NOMO-1 treated with dmso at 0.1 percent for 144 hours (cell line): ENCODE measurements at regions not wholly inside any gene's neighbourhood (a gene's known extent, or its start where the extent isn't known, plus 50 kb on each side); places are given as distances from the start of the nearest gene placed in this dataset.

Source experiments
- DNase-seq: peaks from one replicate; lab custom pipeline; 2025; ENCODE audit not compliant: unreplicated experiment; lab: John Stamatoyannopoulos, UW

GRCh38 chr20:51220293-51220706, 197.4 kb upstream of the KCNG1 start:
- no peak for DNase-seq

GRCh38 chr20:51219544-51219943, 196.6 kb upstream of the KCNG1 start:
- no peak for DNase-seq

GRCh38 chr20:51218603-51219002, 195.7 kb upstream of the KCNG1 start:
- no peak for DNase-seq

DNA sequence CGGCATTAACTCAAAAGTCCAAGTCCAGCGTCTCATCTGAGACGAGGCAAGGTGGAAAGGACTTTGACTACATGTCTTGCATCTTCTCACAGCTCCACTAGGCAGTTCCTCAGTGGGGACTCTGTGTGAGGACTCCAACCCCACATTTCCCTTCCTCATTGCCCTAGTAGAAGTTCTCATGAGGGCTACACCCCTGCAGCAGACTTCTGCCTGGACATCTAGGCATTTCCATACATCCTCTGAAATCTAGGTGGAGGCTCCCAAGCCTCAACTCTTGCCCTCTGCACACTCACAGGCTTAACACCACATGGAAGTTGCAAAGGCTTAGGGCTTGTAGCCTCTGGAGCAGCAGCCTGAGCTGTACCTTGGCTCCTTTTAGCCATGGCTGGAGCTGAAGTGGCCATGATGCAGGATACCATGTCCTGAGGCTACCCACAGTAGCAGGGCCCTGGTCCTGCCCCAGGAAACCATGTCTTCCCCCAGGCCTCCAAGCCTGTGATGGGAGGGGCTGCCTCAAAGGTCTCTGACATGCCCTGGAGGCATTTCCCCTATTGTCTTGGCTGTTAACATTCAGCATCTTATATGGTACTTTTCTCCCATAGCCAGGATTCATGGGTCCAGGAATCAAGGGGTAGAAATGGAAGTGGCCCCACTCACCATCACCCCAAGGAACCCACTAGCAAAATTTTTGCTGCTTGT, 194.6 kb upstream of the KCNG1 start:
- no peak for DNase-seq

DNA sequence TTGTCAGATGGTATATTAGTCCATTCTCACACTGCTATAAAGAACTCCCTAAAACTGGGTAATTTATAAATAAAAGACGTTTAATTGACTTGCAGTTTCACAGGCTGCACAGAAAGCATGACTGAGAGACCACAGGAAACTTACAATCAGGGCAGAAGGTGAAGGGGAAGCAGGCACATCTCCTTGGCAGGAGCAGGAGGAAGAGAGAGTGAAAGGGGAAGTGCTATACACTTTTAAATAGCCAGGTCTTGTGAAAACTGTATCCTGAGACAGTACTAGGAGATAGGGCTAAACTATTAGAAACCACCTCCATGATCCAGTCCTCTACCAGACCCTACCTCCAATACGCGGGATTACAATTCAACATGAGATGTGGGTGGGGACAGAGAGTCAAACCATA, 193.9 kb upstream of the KCNG1 start:
- peak; percentile 42 for DNase-seq

- no peak for DNase-seq
Observed at GRCh38 chr20:51212816-51213215, 189.9 kb upstream of the KCNG1 start.

DNA sequence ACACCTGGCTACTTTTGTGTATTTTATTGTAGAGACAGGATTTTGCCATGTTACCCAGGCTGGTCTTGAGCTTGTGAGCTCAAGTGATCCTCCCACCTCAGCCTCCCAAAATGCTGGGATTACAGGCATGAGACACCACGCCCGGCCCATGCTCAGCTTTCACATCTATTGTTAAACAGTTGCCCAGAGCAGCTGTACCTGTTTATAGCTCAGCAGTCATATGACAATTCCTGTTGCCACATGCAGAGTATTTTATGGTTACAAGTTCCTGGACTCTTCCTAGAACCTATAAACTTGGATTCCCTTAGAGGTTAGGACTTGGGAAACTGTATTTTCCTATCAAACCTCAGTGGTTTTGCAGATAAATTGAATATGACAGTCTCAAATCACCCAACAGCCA, 188.3 kb upstream of the KCNG1 start:
- DNase-seq: no peak

DNA sequence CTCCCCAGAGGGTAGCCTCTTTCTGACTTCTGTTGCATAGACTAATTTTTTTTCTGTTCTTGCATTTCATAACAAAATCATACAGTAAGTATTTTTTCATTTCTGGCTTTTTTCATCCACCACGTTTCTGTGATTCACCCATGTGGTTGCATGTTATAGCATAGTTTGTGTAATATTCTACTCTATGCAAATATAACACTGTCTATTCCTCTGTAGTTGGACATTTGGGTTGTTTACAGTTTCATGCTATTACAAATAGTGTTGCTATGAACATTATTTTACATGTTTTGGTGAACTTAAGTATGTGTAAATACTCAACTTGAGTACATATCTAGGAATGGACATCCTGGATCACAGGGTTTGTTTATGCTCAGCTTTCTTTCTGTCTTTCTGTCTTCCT, 187.2 kb upstream of the KCNG1 start:
- DNase-seq: no peak

GRCh38 chr20:51208162-51208561, 185.3 kb upstream of the KCNG1 start:
- no peak for DNase-seq

GRCh38 chr20:51206032-51206662, 183.2 kb upstream of the KCNG1 start:
- no peak for DNase-seq

DNA sequence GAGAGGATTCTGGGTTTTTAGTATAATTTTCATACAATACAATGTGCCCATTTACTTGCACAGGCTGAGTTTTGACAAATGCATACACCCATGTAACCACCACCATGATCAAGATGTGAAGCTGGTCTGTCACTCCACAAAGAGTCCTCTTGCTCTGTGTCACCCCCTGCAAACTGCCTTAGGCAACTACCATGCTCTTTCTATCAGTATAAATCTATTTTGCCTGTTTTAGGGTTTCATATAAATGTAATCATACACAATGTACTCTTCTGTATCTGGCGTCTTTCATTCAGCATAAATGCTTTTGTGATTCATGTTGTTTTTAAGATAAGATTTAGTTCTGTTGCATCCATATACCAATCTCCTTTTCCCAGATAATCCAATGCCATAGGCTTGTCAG, 181.9 kb upstream of the KCNG1 start:
- no peak for DNase-seq

DNA sequence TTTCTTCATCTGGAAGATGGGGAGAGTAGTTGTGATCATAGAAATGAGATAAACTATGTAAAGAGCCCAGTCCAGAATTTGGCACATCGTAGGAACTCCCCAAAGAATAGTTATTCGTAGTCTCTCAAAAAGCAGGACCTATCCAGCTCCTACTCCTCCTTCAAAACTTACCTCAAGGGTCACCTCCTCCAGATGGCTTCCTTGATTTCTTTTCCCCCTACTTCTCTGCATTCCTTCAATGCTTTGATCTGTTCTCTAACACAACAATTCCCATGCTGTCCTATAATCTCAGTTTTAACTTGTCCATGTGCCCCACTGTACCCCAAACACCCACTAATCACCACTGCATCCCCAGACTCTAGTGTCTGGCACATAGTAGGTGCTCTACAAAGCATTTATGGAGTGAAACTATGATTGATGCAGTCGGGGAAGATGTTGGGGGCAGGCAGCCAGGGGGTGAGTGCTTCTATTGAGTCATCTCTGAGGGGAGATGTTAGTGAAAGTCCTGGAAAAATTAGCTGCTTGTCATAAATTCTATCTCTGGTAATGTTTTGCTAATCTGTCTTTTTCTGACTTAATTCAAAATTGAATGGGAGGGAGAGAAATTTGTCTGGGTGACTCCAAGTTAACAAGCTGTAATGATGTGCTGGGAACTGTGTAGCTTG, 181.3 kb upstream of the KCNG1 start:
- DNase-seq: no peak

- no peak for DNase-seq
Observed at GRCh38 chr20:51202304-51202703, 179.4 kb upstream of the KCNG1 start.

DNA sequence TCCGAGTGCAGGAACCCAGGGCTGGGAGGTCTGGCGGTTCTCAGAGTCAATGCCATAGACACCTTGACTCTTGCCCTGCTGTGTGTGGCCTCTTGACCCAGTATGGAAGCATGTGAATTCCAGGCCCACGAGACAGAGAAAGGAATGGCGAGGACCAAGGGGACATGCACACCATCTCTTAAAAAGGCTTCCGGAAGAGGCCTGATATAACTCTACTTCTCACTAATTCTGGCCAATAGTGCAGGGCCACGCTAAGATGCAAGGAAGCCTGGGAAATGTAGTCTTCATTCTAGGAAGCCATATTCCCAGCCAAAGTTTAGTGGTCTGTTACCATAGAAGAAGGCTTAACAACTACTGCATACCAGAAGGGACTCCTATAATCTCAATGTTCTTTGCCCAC, 177.0 kb upstream of the KCNG1 start:
- DNase-seq: no peak

DNA sequence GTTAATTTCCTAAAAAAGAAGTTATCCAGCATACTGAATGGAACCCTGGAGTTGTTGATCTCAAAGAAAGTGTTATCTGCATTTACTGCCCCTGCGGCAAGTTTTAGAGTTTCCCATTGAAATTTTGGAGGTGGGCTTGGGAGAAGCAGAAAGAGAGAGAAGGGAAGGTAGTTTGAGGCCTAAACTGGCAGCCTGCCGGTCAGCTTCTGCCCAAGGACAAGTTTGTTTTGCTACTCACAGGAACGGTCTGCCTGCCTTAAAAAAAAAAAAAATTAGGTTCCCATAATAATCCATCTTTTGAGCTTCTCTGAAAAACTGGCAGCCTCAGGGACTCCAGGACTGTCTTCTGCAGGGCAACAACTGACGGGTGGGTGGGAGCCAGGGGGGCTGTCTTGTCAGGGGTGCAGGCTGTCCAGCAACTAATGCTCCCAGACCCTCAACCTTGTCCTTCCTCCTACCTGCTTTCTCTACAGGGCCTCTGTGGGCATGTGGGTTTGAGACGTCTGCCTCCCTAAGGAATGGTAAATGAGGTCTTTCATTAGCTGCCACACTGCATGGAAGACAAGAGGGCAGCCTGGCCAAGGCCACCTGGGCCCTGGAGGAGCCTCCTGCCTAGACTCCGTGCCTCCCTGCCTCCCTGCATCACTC, 176.1 kb upstream of the KCNG1 start:
- DNase-seq: no peak

- DNase-seq: no peak
Observed at GRCh38 chr20:51198238-51198637, 175.3 kb upstream of the KCNG1 start.

DNA sequence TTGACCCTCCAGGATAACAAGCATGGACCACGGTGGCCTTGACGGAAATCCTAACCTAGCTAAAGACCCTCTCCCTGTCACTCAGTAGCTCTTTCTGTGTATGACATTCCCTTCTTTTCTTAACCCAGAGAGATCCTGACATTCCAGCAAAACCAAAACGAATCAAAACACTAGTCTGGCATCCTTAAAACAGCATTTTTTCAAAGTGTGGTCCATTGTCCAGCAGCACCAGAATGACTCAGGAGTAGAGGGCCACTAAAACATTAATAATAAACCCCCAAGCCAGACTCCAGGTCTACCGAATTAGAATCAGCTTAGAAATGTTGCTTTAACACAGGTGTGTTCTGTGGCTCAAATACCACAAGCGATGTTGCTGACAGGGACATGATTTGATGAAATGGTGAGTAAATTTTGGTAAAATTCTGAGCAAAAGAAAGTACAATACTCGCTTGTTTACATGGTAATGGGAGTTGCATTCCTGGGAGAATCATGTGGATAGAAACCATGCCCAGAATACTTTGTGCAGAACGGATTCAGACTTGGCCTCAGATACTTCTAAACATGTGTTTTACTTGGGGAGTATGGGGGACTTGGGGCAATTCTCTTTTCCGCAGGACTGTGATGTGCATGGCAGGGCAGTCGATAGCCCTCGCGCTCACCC, 174.2 kb upstream of the KCNG1 start:
- DNase-seq: no peak

- DNase-seq: no peak
Observed at GRCh38 chr20:51195990-51196389, 173.1 kb upstream of the KCNG1 start.

DNA sequence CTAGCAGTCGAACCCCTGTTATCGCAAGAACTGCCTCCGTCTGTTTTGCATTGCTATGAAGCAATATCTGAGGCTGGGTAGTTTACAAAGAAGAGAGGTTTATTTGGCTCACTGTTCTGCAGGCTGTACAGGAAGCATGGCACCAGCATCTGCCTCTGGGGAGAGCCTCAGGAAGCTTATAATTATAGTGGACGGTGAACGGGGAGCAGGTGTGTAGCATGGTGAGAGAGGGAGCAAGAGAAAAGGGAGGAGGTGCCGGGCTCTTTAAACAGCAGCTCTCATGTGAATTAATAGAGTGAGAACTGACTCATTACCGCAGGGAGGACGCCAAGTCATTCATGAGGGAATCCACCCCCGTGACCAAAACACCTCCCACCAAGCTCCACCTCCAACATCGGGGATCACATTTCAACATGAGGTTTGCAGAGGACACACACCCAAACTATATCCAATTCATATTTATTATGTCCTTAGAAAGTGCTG, 172.6 kb upstream of the KCNG1 start:
- DNase-seq: no peak

DNA sequence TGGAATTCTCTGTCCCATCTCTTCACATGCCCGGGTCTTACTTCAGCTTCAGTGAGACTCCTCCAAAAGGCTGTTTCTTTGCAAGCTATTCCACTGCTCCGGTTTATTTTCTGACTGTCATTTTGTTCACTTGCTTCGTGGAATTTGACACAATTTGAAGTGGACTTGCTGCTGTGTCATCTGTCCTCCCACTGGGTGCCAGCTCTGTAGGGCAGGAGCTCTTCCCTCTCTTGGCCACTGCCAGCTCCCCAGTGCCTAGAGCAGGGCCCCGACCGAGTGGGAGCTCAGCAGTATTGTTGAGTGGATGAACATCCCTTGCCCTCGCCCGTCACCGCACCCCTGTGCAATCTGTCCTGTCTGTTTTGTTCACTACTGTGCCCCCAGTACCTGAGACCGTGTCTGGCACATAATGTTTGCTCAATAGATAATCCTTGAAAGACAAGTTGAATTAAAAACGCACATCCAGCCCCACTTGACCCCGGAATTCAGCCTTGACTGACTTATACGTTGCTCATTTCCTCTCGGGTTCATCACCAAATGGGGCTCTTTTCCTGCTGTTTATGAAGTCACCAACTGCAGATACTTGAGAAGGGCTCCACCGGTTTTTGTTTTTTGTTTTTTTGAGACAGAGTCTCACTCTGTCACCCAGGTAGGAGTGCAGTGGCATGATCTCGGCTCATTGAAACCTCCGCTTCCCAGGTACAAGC, 170.3 kb upstream of the KCNG1 start:
- DNase-seq: no peak

DNA sequence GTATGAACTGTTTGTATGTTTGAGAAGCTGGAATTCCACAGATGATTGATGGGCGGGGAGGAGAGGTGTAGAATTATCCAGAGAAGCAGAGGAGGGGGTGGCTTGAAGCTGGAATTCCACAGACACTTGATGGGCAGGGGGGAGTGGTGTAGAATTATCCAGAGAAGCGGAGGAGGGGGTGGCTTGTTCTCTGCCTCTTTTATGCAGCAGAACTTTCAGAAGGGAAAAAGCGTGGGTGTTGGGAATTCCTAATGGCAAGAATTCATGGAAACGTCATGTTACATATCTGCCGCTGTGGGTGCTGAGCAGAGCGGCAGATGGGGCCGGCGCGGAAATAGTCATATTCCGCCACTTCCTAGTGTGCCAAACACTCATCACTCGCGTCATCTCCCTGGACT, 167.9 kb upstream of the KCNG1 start:
- no peak for DNase-seq
